ENCODE measurements at regions not wholly inside any gene's neighbourhood (a gene's known extent, or its start where the extent isn't known, plus 50 kb on each side); places are given as distances from the start of the nearest gene placed in this dataset.

- TF ChIP-seq POLR2AphosphoS5 (IDR thresholded peaks at IDR 0.05; ENCODE audit: low read depth) (no peak), CTCF (conservative IDR thresholded peaks at IDR 0.05; ENCODE audit: low read depth in 2 of 2) (no peak), JUNB (IDR thresholded peaks at IDR 0.05; ENCODE audit: unreplicated experiment) (no peak)
Observed at GRCh38 chr4:10185518-10186227, 69.1 kb upstream of the WDR1 start.

Measured in GM23338 (cell line).